OCI-LY3 (cell line): ENCODE measurements at regions not wholly inside any gene's neighbourhood (a gene's known extent, or its start where the extent isn't known, plus 50 kb on each side); places are given as distances from the start of the nearest gene placed in this dataset.

Experiments
- H2AFZ ChIP-seq: fragments of 200-600, 300-600 bp; shearing (Covaris generic); 2 replicates; pipeline ENCODE4 v1.6.0; 2014; ENCODE audit warnings: antibody characterized with exemption, low read depth, low read length
- H3K27ac ChIP-seq: fragments of 200-600, 300-600 bp; sonication (generic); 2 replicates; pipeline ENCODE4 v1.5.1; 2014; ENCODE audit warnings: mild to moderate bottlenecking, low read length, moderate library complexity, mixed read lengths
- H3K27me3 ChIP-seq: fragments of 200-600, 300-600 bp; sonication (generic); 2 replicates; pipeline ENCODE4 v1.6.1; 2014; ENCODE audit warnings: low read depth, low read length, mixed read lengths
- H3K36me3 ChIP-seq: fragments of 200-600, 300-600 bp; sonication (generic); replicated peaks from 2 replicates; pipeline ENCODE3; 2014; ENCODE audit warnings: low read depth, low read length, mixed read lengths
- H3K4me1 ChIP-seq: fragments of 300-600, 200-600 bp; sonication (generic); 2 replicates; pipeline ENCODE4 v1.6.1; 2014; ENCODE audit warnings: low read length, mixed read lengths
- H3K4me2 ChIP-seq: fragments of 200-600, 300-600 bp; sonication (generic); 2 replicates; pipeline ENCODE4 v1.6.1; 2014; ENCODE audit warnings: low read length, mixed read lengths
- H3K4me3 ChIP-seq: fragments of 300-600, 200-600 bp; sonication (generic); 2 replicates; pipeline ENCODE4 v1.5.1; 2014; ENCODE audit warnings: antibody characterized with exemption, mild to moderate bottlenecking, low read length, moderate library complexity
- H3K79me2 ChIP-seq: fragments of 300-600, 200-600 bp; shearing (Covaris generic); 2 replicates; pipeline ENCODE4 v1.6.1; 2014; ENCODE audit warnings: mild to moderate bottlenecking, low read length, mixed read lengths
- H3K9ac ChIP-seq: fragments of 300-600, 200-600 bp; shearing (Covaris generic); 2 replicates; pipeline ENCODE4 v1.6.0; 2014; ENCODE audit warnings: mild to moderate bottlenecking, low read length, moderate library complexity
- H3K9me3 ChIP-seq: fragments of 200-600, 300-600 bp; shearing (Covaris generic); 2 replicates; pipeline ENCODE4 v1.6.1; 2014; ENCODE audit warnings: low read length, mixed read lengths; ENCODE audit not compliant: insufficient read depth
- H4K20me1 ChIP-seq: fragments of 200-600, 300-600 bp; sonication (generic); 2 replicates; pipeline ENCODE4 v1.6.1; 2016; ENCODE audit warnings: low read length, mixed read lengths; ENCODE audit not compliant: insufficient read depth
- CTCF ChIP-seq: fragments of 200-600, 300-600 bp; sonication (generic); IDR thresholded peaks from 2 replicates; pipeline ENCODE4 v1.5.1; 2014; ENCODE audit warnings: antibody characterized with exemption, low read length, low read depth
- EZH2phosphoT487 ChIP-seq: fragments of 200-600 bp; shearing (Covaris generic); IDR thresholded peaks from 2 replicates; pipeline ENCODE4 v1.6.1; 2018; ENCODE audit warnings: antibody characterized with exemption, mixed run types, low read depth

GRCh38 chr6:8831366-8832152, 396.2 kb upstream of the SLC35B3 start:
- Histone ChIP-seq H3K4me1 (peaks cover 6% of the 10 kb centered on the region), H3K36me3 (no peaks in the 10 kb centered on the region), H3K27ac (no peak overlapping the region), H3K27me3 (no peaks in the 10 kb centered on the region), H3K4me2 (no peak overlapping the region), H3K9me3 (no peaks in the 10 kb centered on the region), H3K4me3 (no peak overlapping the region), H4K20me1 (no peaks in the 10 kb centered on the region), H3K9ac (no peak overlapping the region), H2AFZ (no peak overlapping the region), H3K79me2 (no peaks in the 10 kb centered on the region)
- TF ChIP-seq CTCF = no peak
- no peak for TF ChIP-seq EZH2phosphoT487

- Histone ChIP-seq H3K9me3 (no peaks in the 10 kb centered on the region), H3K79me2 (no peaks in the 10 kb centered on the region), H2AFZ (no peak overlapping the region), H3K36me3 (no peaks in the 10 kb centered on the region), H3K4me2 (no peak overlapping the region), H3K4me1 (peaks cover 6% of the 10 kb centered on the region), H4K20me1 (no peaks in the 10 kb centered on the region), H3K27ac (no peak overlapping the region), H3K9ac (no peak overlapping the region), H3K4me3 (no peak overlapping the region), H3K27me3 (no peaks in the 10 kb centered on the region)
- TF ChIP-seq CTCF (no peak), EZH2phosphoT487 (no peak)
Observed at GRCh38 chr6:8830794-8831193, 395.4 kb upstream of the SLC35B3 start.

- Histone ChIP-seq H3K27ac (no peak overlapping the region), H3K4me2 (no peak overlapping the region), H3K4me3 (no peak overlapping the region), H3K27me3 (no peaks in the 10 kb centered on the region), H4K20me1 (no peaks in the 10 kb centered on the region), H3K9ac (no peak overlapping the region), H3K79me2 (no peaks in the 10 kb centered on the region), H3K36me3 (no peaks in the 10 kb centered on the region), H3K9me3 (no peaks in the 10 kb centered on the region), H3K4me1 (no peaks in the 10 kb centered on the region), H2AFZ (no peak overlapping the region)
- TF ChIP-seq CTCF (no peak), EZH2phosphoT487 (no peak)
Observed at GRCh38 chr6:8829796-8830195, 394.5 kb upstream of the SLC35B3 start.

GRCh38 chr6:8829296-8829695, 394.0 kb upstream of the SLC35B3 start:
- Histone ChIP-seq H3K9me3 (no peaks in the 10 kb centered on the region), H3K27me3 (no peaks in the 10 kb centered on the region), H3K36me3 (no peaks in the 10 kb centered on the region), H3K79me2 (no peaks in the 10 kb centered on the region), H3K4me1 (no peaks in the 10 kb centered on the region), H3K27ac (no peak overlapping the region), H3K9ac (no peak overlapping the region), H3K4me3 (no peak overlapping the region), H3K4me2 (no peak overlapping the region), H2AFZ (no peak overlapping the region), H4K20me1 (no peaks in the 10 kb centered on the region)
- TF ChIP-seq EZH2phosphoT487 (no peak), CTCF (no peak)
